Activated B cell treated with CpG ODN at 0.5 μM for 24 hours (primary cell): ENCODE measurements at regions not wholly inside any gene's neighbourhood (a gene's known extent, or its start where the extent isn't known, plus 50 kb on each side); places are given as distances from the start of the nearest gene placed in this dataset.

Experiments used
- ATAC-seq: fragments of 200-7000 bp; cut with Tn5 transposase; one replicate; pipeline ENCODE4 v1.10.0; 2021; ENCODE audit warnings: low read depth, mild to moderate bottlenecking, moderate library complexity
- CTCF ChIA-PET: fragments of 350-600 bp; sonication (Branson Sonifier 250); formaldehyde crosslinking; loops from one replicate; lab custom pipeline; 2021; ENCODE audit warnings: antibody characterized with exemption; lab: Charles Lee
- POLR2A ChIA-PET: fragments of 350-600 bp; sonication (Branson Sonifier 250); formaldehyde crosslinking; loops from one replicate; lab custom pipeline; 2021; ENCODE audit warnings: antibody characterized with exemption; lab: Charles Lee
- DNase-seq: peaks from one replicate; pipeline ENCODE4 v3.0.0; 2022
- H3K27ac Mint-ChIP-seq: one replicate; pipeline ENCODE4 v1.8.0; 2020; ENCODE audit warnings: mixed read lengths
- H3K27me3 Mint-ChIP-seq: one replicate; pipeline ENCODE4 v1.8.0; 2021; ENCODE audit warnings: mixed read lengths
- H3K36me3 Mint-ChIP-seq: one replicate; pipeline ENCODE4 v1.8.0; 2021; ENCODE audit warnings: low read depth, mixed read lengths
- H3K4me1 Mint-ChIP-seq: one replicate; pipeline ENCODE4 v1.8.0; 2021; ENCODE audit warnings: mixed read lengths
- H3K4me3 Mint-ChIP-seq: one replicate; pipeline ENCODE4 v1.8.0; 2020; ENCODE audit warnings: mild to moderate bottlenecking, mixed read lengths
- H3K9me3 Mint-ChIP-seq: one replicate; pipeline ENCODE4 v1.8.0; 2020; ENCODE audit warnings: mixed read lengths
- CTCF ChIP-seq: fragments of 200-600 bp; IDR thresholded peaks from one replicate; pipeline ENCODE4 v1.8.0; 2022; ENCODE audit warnings: antibody characterized with exemption, mild to moderate bottlenecking
- intact Hi-C: fragments of 100-400 bp; cut with micrococcal nuclease; formaldehyde crosslinking; loops from one replicate; pipeline ENCODE4 v1.15.1; 2024

- intact Hi-C loops: no loop called here
- ATAC-seq (no peak), DNase-seq (no peak)
- no peaks in the 10 kb centered on the region for H3K27me3 Mint-ChIP-seq
- ChIA-PET POLR2A (no interaction called here), CTCF (no interaction called here)
- H3K4me3 Mint-ChIP-seq: no peak overlapping the region
- TF ChIP-seq CTCF: no peak
- H3K27ac Mint-ChIP-seq: no peak overlapping the region
- peaks cover 2% of the 10 kb centered on the region for H3K9me3 Mint-ChIP-seq
- H3K36me3 Mint-ChIP-seq: no peaks in the 10 kb centered on the region
- H3K4me1 Mint-ChIP-seq: no peaks in the 10 kb centered on the region
Observed at GRCh38 chr14:85325134-85326017, 204.6 kb upstream of the FLRT2 start.

DNA sequence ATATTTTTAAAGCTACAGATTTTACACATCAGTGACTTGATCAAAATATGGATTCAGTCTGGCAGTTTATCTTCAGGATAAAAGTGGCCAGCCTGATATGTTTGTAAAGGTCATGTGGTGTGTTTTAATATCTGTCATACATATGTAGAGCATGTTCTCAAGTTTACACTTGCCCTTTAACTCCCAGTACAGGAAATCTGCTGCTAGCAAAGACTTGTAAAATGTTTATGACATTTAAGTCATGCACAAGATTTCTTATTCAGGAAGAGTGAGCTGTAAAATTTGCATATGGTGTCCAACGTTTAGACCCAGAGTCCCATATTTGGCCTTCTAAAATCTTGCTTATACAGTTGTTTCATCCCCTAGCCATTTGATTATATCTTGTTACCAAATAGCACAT is 197.5 kb upstream of the FLRT2 start:
- Mint-ChIP-seq H3K27me3 (no peaks in the 10 kb centered on the region), H3K36me3 (no peaks in the 10 kb centered on the region), H3K9me3 (peaks cover 2% of the 10 kb centered on the region), H3K4me3 (no peak overlapping the region), H3K4me1 (no peaks in the 10 kb centered on the region), H3K27ac (no peak overlapping the region)
- POLR2A ChIA-PET: no interaction called here
- TF ChIP-seq CTCF: no peak
- DNase-seq (no peak), ATAC-seq (no peak)
- CTCF ChIA-PET: no interaction called here
- intact Hi-C loops: no loop called here

GRCh38 chr14:85333313-85333712 is 196.6 kb upstream of the FLRT2 start:
- TF ChIP-seq CTCF: no peak
- Mint-ChIP-seq H3K27me3 (no peaks in the 10 kb centered on the region), H3K27ac (no peak overlapping the region), H3K4me3 (no peak overlapping the region), H3K4me1 (no peaks in the 10 kb centered on the region), H3K9me3 (peaks cover 2% of the 10 kb centered on the region), H3K36me3 (no peaks in the 10 kb centered on the region)
- ATAC-seq (no peak), DNase-seq (no peak)
- ChIA-PET POLR2A (no interaction called here), CTCF (no interaction called here)
- intact Hi-C loops: no loop called here

DNA sequence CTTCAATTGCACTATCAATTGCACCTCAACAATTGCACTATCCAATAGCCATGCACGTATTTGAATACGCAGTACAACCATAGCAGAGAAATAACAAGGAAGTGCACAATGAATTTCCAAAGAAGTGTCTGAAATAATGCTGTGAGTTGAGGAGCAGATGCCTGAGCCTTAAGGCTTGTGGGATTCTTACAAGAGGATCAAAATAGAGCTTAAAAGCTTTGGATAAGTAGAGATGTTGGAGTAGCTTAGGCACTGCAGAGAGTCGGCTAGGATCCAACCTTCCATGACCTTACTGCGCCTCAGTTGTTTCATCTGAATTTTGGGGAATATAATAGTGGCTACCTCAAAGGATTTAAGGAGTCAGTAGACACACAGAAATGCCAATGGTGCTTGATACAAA is 196.1 kb upstream of the FLRT2 start:
- POLR2A ChIA-PET: no interaction called here
- CTCF ChIA-PET: no interaction called here
- Mint-ChIP-seq H3K4me1 (no peaks in the 10 kb centered on the region), H3K36me3 (no peaks in the 10 kb centered on the region), H3K27ac (no peak overlapping the region), H3K27me3 (no peaks in the 10 kb centered on the region), H3K4me3 (no peak overlapping the region), H3K9me3 (peaks cover 2% of the 10 kb centered on the region)
- no peak for TF ChIP-seq CTCF
- ATAC-seq (no peak), DNase-seq (no peak)
- intact Hi-C loops: no loop called here

GRCh38 chr14:85334316-85334715 is 195.6 kb upstream of the FLRT2 start:
- Mint-ChIP-seq H3K36me3 (no peaks in the 10 kb centered on the region), H3K27ac (no peak overlapping the region), H3K4me1 (no peaks in the 10 kb centered on the region), H3K9me3 (peaks cover 2% of the 10 kb centered on the region), H3K4me3 (no peak overlapping the region), H3K27me3 (no peaks in the 10 kb centered on the region)
- ATAC-seq (no peak), DNase-seq (no peak)
- intact Hi-C loops: no loop called here
- ChIA-PET POLR2A (no interaction called here), CTCF (no interaction called here)
- TF ChIP-seq CTCF: no peak
